Stimulated activated CD8-positive, alpha-beta memory T cell treated with anti-CD3 and anti-CD28 coated beads, Interleukin-2, amount 100 ng/mL, for 48 hours (primary cell): ENCODE measurements at regions not wholly inside any gene's neighbourhood (a gene's known extent, or its start where the extent isn't known, plus 50 kb on each side); places are given as distances from the start of the nearest gene placed in this dataset.

Experiments
- DNase-seq, 2 donors: peaks; one replicate each; pipeline ENCODE4 v3.0.0-alpha.2; 2020; ENCODE audit warnings: low read depth in 2 of 2

DNA sequence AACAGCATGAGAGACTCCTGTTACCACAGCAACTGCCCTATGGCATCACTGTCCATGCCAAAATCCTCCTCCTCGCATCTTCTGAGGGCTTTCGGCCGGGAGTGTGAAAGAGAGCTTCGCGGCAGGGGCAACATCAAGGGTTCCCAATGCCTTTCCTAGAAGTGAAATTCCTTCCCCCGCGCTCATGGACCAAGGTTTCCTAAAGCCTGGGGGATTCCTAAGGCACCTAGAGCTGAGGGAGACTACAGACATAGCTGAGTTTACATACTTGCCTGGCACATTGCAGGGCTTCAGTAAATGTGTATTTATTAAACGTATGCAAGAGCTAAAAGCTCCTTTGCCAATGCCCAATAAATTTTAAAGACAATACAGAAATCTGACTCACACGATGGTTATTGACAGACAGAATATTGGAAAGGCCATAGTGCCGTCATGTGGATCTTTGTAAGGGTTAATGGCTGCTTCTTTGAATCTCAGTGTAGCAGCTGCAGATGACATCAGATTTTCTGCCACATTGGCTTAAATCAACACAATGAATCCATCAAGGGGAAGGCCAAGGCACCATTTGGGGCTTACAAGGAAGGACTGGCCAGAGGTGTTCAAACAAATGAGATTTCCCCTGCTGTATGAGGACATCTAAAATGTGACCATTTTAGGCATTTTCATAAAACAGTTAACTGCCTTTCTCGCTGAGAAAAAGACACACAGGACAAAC is 281.2 kb upstream of the JARID2 start:
- DNase-seq = no peak

DNA sequence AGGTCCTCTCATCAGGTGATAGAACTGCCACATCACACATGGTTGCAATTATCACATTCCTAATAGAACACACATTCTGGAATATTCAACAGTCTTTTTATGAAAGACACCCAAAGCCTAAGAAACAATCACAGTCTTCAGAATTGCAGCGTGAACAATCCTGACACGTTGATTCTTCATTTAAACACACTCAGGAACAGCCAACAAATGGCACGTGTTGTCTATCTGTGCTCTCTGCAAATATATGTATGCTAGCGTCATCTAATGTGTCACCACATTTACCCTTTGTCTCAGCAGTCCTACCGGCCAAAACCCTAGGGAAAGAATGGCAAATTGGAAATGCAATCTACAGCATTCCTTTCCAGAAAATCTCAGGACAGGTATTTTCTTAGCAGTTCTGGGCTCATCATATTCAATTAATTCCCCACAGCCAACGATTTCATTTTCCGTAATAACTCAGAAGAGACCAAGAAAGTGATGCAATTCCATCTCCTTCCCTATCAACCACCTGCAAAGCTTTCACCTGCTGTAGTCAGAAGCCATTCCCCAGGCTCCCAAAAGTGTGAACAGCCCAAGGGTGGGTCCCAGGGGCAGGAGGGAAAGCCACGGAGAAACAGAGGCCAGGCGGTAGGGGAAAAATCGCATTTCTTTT is 280.3 kb upstream of the JARID2 start:
- DNase-seq = no peak

DNA sequence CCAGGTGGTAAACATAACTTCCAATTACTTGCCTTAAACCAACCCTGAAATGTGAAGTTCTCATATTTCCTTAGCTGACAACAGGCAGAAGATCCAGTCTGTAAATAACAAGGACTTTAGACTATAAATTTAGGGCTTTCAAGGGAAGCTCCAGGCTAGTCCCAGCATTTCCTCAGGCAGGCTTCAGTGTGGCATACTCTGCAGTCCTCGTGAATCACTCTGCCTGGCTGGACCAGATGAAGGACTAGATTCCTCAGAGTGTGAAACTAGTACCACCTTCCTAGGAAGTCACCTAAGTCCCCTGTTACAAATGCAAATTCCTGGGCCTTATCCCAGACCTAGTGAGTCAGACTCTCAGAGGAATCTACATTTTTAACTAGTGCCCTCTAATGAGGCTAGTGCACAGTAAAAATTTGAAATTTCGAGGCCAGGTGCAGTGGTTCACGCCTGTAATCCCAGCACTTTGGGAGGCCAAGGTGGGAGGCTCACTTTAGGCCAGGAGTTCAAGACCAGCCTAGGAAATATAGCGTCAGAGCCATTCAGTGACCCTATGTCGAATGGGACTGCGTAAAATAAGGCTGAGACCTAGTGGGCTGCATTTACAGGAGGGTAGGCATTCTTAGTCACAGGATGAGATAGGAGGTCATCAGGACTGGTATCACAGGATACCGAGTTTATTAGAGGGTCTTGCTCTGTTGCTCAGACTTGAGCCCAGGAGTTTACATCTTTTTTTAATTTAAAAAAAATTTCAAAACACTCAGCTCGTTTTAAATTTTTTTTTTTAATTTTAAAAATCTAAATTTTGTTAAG is 279.6 kb upstream of the JARID2 start:
- no peak for DNase-seq

DNA sequence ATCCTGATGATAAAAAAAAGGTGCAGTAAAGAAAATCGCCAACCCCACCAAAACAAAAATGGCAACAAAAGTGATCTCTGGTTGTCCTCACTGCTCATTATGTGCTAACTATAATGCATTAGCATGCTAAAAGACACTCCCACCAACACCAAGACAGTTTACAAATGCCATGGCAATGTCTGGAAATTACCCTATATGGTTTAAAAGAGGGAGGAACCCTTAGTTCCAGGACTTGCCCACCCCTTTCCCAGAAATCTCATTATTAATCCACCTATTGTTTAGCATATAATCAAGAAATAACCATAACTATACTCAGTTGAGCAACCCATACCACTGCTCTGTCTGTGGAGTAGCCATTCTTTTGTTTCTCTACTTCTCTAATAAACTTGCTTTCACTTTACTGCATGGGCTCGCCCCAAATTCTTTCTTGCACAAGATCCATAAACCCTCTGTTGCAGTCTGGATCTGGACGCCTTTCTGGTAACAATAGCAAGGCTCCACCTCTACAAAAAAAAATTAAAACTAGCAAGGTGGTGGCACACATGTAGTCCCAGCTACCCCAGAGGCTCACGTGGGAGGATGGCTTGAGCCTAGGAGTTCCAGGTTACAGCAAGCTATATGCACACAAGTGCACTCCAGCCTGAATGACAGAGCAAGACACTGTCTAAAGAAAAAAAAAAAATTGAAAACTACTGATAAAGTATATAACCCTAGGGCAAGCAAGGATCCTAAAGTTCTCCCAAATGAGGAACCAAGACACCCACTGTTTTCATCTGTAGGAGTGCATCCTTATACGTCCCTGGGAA is 278.8 kb upstream of the JARID2 start:
- DNase-seq = no peak

DNA sequence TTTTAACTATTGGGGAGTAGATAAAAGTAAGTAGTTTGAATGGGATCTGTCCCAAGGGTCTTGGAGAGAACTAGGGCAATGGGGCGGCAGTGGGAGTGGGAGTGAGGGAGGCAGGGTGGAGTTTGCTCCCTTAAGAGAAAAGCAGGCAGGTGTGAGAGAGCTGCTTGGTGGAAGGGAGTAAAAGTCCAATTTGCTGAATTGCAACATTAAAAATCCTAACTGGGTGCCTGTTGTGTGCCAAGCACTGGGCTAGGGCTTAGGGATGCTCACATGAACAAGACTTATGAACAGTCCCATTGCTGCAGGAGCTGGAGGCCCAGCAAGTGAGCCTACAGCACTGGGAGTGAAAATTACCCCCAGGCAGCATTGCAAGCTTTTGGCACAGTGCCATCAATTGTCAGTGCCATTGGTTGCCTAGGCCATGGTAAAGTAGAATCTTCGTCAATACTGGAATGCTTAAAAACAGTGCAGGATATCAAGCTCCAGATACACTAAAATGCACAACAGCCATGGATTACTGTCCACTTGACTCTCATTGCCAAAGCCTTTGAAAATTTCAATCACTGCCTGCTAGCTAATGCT is 277.7 kb upstream of the JARID2 start:
- DNase-seq = no peak

DNA sequence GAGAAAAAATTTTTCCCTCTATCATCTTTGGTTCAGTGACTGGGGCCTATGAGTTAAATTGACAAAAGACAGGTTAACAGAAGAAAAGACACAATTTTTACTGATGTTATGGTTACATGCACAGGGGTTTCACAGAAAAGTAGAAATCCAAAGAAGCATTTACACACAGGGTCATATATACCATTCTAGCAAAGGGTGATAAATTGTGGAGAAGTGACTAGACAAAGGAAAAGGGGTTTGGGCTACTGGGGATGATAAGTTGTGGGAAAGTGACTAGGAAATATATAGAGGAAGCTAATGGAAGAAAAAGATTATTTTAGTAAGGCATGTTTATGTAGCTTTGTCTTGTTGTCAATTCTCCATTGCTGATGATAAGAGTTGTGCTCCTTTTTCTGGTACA is 276.7 kb upstream of the JARID2 start:
- DNase-seq = no peak

DNA sequence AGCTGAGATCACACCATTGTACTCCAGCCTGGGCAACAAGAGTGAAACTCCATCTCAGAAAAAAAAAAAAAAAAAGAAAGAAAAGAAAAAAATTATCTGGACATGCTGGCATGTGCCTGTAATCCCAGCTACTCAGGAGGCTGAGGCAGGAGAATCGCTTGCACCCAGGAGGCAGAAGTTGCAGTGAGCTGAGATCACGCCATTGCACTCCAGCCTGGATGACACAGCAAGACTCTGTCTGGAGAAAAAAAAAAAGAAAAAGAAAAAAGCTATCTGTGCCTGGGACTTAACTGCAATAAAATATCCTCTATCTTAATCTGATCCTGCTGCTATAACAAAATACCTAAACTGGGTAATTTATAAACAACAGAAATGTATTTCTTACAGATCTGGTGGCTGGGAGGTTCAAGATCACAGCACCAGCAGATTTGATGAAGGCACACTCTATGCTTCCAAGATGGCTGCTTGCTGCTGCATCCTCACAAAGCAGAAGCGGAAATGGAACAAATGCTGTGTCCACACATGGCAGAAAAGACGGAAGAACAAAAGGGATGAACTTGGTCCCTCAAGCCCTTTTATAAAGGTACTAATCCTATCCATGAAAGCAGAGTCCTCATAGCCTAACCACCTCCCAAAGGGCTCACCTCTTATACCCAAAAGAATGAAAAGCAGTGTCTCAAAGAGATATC is 273.3 kb upstream of the JARID2 start:
- DNase-seq = no peak

DNA sequence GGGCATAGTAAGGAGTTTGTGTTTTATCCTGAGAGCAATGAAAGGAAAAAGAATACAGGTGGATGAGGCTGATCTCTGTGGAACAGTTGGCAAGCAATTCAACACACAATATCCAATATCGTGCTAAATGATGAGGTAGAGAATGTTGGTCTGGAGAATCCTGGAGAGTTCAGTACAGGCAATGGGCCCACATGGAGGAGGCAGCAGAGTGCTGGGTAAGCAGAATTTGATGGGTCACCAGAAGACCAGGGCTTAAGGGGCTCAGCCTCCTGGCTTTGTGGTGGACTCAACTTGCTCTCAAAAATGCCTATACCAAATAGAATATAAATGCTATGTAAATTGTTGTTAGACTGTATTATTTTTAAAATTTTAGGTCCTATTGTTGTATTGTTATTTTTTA is 271.5 kb upstream of the JARID2 start:
- DNase-seq = no peak

DNA sequence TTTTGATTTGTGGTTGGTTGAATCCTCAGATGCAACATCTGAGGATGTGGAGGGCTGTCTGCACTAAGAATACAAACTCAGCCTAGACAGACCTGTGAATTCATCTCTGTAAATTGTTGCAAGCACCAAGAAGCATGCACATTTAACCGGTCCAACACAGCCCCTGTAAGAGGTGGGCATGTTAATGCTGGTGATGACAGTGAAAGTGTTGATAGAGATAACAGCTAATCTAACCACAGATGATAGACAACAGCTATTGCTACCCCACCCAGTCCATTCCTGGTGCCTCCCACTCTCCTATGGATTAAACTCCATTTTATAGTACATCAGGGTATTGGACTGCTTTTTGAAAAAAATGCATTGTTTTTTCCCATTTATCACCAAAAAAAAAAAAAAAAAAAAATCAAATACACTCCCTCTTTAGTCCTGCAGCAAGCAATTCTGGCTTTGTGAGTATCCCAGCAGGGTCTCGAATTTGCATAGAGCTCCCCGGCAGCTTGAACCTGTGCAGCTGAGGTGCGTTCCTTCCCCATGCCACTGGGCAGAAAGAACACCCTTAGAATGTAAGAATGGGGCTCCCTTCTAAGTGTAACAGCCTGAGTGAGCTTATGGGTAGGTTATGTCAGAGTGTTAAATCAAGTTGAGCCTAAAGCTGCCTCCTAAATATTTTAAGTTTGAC is 270.9 kb upstream of the JARID2 start:
- no peak for DNase-seq

DNA sequence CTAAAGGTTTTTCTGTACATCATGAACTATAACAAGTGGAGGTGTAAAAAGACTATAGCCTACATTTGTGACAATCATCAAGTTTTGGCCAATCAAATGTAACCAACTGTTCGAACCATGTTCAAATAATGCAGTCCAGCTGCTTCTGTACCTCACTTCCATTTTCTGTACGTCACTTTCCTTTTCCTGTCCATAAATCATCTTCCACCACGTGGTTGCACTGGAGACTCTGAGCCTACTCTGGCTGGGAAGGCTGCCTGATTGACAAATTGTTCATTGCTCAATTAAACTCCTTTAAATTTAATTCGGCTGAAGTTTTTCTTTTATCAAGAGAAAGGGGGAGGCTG is 270.4 kb upstream of the JARID2 start:
- DNase-seq = no peak

DNA sequence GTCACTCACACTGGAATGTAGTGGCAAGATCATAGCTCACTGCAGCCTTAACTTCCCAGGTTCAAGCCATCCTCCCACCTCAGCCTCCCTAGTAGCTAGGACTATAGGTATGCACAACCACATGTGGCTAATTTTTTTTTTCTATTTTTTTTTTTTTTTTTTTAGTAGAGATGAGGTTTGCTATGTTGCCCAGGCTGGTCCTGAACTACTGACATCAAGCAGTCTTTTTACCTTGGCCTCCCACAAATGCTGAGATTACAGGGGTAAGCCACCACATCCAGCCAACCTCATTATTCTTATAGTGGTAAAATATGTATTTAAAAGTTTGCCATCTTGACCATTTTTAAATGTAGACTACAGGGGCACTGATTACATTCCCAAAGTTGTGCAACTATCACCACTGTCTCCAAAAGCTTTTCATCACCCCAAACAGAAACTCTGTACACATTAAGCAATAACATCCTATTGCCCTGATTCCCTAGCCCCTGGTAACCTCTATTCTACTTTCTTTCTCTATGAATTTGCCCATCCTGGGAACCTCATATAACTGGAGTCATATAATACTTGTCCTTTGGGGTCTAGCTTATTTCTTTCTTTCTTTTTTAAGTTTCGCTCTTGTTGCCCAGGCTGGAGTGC is 268.0 kb upstream of the JARID2 start:
- no peak for DNase-seq

DNA sequence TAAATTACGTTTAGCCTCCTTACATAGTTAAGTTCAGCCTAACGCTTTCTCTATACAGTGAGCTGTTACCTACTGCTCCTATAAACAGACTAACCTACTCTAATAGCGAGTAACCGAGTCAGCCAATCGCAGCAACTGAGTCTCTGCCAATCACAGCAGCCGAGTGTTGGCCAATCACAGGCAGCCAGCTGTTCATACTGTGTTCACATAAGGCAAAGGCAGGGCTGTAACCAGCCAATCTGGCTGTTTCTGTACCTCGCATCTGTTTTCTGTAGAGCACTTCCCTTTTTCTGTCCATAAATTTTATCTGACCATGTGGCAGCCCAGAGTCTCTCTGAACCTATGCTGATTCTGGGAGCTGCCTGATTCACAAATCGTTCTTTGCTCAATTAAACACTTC is 263.9 kb upstream of the JARID2 start:
- no peak for DNase-seq

DNA sequence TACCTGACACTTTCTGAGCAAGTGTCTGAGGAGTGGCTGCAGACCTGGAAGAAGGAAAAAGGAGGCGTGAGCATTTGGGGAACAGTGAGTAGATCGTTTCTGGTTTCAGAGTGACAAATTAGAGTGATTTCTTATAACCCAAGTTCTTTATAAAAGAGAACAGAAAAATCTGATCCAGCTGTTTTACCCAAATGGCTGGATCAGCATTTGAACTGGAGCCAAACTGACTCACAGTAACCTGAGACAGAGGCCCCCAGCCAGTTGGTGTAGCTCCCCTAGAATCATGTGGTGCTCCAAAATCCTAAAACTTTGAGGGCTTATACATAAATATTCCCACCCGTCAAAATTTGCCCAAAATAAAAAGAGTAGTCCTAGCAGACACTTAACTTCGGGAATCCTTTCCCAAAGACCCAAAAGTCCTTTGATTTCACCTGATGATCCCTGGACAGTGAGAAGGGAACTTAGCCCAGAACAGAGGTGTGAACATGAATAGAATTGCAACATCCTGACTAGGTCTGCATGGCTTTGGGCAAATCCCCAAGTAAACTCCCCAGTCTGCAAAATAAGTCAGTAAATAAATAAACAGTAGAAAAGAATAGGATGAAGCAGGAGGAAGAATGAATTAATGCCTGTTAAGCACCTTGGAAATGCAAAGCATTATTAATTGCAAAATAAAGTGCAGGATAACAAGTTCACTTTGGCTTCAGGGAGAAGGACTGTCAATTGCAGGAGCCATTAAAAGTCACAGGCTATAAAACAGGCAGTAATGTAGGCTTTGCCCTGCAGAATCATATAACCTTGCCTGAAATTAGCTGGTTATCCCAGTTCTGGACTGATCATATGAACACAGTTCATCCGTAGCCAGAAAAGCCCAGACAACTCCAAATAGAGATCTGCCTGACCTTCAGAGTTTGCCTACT is 262.0 kb upstream of the JARID2 start:
- no peak for DNase-seq

DNA sequence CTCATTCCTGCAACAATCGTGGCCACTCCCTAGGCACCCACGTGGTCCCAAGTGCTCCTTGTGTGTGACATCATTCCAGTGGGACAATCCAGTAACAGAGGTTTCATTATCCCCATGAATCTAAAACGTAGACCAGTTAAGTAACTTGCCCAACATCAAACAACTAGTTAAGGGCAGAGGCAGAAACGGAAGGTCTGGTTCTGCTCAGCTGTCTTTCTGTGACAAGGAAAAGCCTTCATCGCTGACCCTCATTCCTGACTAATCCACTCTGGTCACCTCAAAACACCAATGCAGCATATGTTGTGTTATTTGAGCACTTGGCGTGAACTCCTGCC is 261.4 kb upstream of the JARID2 start:
- DNase-seq = no peak

DNA sequence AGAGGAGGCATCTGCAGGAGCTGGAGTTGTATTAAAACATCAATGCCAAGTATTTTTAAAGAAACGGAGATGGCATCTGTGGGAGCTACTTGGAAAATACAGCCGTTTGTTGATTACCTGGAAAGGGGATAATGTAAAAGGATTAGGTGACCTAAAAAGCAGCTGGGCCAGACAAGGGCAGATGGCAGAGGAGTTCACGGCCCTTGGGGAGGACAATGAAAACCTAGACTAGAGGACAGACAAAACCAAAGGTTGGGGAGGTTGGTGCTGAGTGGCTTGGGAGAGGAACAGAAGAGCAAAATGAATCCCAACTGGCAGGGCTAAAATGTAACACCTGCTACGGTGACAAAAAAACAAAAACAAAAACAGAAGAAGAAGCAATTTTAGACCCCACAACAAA is 260.5 kb upstream of the JARID2 start:
- no peak for DNase-seq

DNA sequence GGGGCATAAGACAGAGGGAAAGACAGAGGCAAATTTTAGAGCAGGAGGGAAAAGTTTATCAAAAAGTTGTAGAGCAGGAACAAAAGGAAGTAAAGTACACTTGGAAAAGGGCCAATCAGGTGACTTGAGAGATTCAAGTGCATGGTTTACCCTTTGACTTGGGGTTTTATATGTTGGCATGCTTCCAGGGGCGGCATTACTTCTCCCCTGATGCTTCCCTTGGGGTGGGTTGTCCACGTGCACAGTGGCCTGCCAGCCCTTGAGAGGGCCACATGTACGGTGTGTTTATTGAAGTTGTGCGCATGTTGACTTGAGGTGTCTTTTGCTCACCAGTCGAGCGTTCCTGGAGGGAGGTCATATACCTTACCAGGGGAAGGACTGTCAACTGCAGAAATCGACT is 259.5 kb upstream of the JARID2 start:
- DNase-seq = no peak

DNA sequence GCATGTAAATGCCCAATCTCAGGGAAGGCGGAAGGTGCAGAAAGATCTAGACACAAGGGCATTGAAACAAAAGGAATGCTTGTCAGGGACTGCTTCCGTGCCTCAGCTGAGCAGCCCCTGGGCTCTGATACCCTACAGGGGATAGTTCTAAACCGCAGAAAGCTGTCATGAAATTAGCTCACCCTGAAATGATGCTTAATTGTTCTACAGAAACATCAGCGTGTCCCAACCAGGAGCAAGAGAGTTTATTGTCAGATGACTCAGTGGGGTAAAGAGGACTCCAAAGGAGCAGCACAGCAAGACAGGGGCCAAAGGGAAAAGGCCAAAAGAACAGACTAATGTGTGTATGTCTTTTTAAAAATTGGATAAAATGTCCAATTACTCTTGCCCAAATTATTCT is 258.4 kb upstream of the JARID2 start:
- DNase-seq = no peak

DNA sequence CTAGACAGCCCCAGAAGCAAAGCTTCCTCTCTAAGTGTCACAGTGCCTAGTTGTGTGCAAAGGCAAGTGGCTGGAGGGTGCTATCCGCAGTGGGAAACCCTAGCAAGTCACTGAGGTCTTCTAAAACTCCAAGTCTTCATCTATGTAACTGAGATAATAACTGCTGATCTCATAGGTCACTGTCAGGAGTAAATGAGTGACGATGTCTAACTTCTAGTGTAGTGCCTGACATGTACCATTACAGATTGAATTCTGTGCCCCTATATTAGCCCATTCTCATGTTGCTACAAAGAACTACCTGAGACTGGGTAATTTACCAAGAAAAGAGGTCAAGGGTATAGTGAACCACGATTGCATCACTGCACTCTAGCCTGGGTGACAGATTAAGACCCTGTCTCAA is 253.5 kb upstream of the JARID2 start:
- DNase-seq = no peak

DNA sequence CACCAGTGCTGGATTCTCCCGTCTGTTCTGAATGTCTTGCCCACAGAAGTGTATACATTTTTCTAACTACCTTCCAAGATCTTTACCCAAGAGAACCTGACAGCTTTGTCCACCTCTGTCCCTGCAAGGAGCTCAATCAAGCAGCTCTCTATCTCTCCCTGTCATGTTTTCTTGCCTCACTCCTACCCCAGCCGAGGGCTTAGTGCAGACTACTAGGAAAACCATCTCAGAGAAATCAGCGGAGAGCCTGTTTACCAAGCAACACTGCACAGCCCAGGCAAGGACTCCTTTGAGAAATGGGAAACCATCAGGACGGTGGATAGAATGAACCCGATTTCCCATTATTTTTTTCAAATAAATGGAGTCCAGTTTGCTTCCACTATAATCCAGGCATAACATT is 250.7 kb upstream of the JARID2 start:
- no peak for DNase-seq
